ENCODE measurements at regions not wholly inside any gene's neighbourhood (a gene's known extent, or its start where the extent isn't known, plus 50 kb on each side); places are given as distances from the start of the nearest gene placed in this dataset.
"Not testable (repeated sequence)": the region's sequence is repeated elsewhere in the genome, so short reads cannot be mapped to it uniquely, and the experiment has no call there.

DNA sequence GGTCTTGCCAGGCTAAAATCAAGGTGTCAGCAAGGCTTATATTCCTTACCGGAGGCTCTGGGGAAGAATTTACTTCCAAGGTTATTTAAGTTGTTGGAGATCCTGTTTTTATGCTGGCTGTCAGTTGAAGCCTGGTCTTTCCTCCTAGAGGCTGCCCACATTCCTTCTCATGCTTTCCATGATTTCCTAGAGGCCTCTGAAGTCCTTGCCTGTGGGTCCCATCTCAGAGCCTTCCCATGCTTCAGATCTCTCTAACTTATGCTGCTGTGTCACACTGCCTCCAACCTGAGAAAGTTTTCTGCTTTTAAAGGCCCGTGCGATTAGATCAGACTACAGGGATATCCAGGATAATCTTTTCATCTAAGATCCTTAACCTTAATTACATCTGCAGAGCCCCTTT lies 1877.3 kb downstream of the KHDRBS2 start:
- not testable (repeated sequence) for TF ChIP-seq POLR2A (IDR thresholded peaks at IDR 0.05); CTCF (IDR thresholded peaks at IDR 0.05 in 8 of 11, conservative IDR thresholded peaks at IDR 0.05 in 3 of 11); POLR2AphosphoS5 (IDR thresholded peaks at IDR 0.05)

Measured in spleen (tissue), 7 donors.